ENCODE measurements at regions not wholly inside any gene's neighbourhood (a gene's known extent, or its start where the extent isn't known, plus 50 kb on each side); places are given as distances from the start of the nearest gene placed in this dataset.

GRCh38 chrX:138771047-138771446 is 59.5 kb upstream of the FGF13 start:
- TF ChIP-seq CEBPB (IDR thresholded peaks at IDR 0.05) (no peak), TCF12 (IDR thresholded peaks at IDR 0.05; ENCODE audit: low read depth) (no peak), TAF1 (IDR thresholded peaks at IDR 0.05; ENCODE audit: low read depth) (no peak), EGR1 (IDR thresholded peaks at IDR 0.05) (no peak), NFIC (IDR thresholded peaks at IDR 0.05) (no peak), TEAD4 (IDR thresholded peaks at IDR 0.05) (no peak), EP300 (IDR thresholded peaks at IDR 0.05; ENCODE audit: borderline replicate concordance) (no peak), MAX (IDR thresholded peaks at IDR 0.05) (no peak), YY1 (IDR thresholded peaks at IDR 0.05; ENCODE audit: low read depth) (no peak), RAD21 (IDR thresholded peaks at IDR 0.05; ENCODE audit: low read depth) (no peak)
- TF ChIP-seq, protein P1, sequence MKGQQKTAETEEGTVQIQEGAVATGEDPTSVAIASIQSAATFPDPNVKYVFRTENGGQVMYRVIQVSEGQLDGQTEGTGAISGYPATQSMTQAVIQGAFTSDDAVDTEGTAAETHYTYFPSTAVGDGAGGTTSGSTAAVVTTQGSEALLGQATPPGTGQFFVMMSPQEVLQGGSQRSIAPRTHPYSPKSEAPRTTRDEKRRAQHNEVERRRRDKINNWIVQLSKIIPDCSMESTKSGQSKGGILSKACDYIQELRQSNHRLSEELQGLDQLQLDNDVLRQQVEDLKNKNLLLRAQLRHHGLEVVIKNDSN (IDR thresholded peaks at IDR 0.05): no peak
- TF ChIP-seq, protein P2, sequence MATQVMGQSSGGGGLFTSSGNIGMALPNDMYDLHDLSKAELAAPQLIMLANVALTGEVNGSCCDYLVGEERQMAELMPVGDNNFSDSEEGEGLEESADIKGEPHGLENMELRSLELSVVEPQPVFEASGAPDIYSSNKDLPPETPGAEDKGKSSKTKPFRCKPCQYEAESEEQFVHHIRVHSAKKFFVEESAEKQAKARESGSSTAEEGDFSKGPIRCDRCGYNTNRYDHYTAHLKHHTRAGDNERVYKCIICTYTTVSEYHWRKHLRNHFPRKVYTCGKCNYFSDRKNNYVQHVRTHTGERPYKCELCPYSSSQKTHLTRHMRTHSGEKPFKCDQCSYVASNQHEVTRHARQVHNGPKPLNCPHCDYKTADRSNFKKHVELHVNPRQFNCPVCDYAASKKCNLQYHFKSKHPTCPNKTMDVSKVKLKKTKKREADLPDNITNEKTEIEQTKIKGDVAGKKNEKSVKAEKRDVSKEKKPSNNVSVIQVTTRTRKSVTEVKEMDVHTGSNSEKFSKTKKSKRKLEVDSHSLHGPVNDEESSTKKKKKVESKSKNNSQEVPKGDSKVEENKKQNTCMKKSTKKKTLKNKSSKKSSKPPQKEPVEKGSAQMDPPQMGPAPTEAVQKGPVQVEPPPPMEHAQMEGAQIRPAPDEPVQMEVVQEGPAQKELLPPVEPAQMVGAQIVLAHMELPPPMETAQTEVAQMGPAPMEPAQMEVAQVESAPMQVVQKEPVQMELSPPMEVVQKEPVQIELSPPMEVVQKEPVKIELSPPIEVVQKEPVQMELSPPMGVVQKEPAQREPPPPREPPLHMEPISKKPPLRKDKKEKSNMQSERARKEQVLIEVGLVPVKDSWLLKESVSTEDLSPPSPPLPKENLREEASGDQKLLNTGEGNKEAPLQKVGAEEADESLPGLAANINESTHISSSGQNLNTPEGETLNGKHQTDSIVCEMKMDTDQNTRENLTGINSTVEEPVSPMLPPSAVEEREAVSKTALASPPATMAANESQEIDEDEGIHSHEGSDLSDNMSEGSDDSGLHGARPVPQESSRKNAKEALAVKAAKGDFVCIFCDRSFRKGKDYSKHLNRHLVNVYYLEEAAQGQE (IDR thresholded peaks at IDR 0.05; ENCODE audit: low read depth): no peak
